ENCODE measurements at regions not wholly inside any gene's neighbourhood (a gene's known extent, or its start where the extent isn't known, plus 50 kb on each side); places are given as distances from the start of the nearest gene placed in this dataset.

GRCh38 chr11:110991661-110992355, 253.7 kb upstream of the POU2AF2 start:
- no peak overlapping the region for H3K9ac ChIP-seq (ENCODE audit: low read depth in 1 of 3, low read length in 3 of 3)
- no peaks in the 10 kb centered on the region for H3K27me3 ChIP-seq (ENCODE audit: control insufficient read depth in 3 of 3, insufficient read depth in 3 of 3, low read length in 3 of 3)
- no peak overlapping the region for H3K4me3 ChIP-seq (ENCODE audit: low read length in 3 of 3)
- H3K36me3 ChIP-seq (ENCODE audit: control insufficient read depth in 3 of 3, insufficient read depth in 3 of 3, low read length in 3 of 3), result no peaks in the 10 kb centered on the region
- H3K4me1 ChIP-seq (ENCODE audit: control insufficient read depth in 3 of 3, insufficient read depth in 3 of 3, low read length in 3 of 3), result peaks cover 0 to 3% (median 0%) of the 10 kb centered on the region in 3 donors
- H3K9me3 ChIP-seq (ENCODE audit: control insufficient read depth in 3 of 3, low read length in 3 of 3), result no peaks in the 10 kb centered on the region
- peak overlapping the region; percentile 10 for H3K27ac ChIP-seq (ENCODE audit: low read depth, low read length)

GRCh38 chr11:110990311-110990710, 255.2 kb upstream of the POU2AF2 start:
- Histone ChIP-seq H3K9me3 (ENCODE audit: control insufficient read depth in 3 of 3, low read length in 3 of 3) (no peaks in the 10 kb centered on the region), H3K27ac (ENCODE audit: low read depth, low read length) (no peak overlapping the region), H3K36me3 (ENCODE audit: control insufficient read depth in 3 of 3, insufficient read depth in 3 of 3, low read length in 3 of 3) (no peaks in the 10 kb centered on the region), H3K4me3 (ENCODE audit: low read length in 3 of 3) (no peak overlapping the region), H3K9ac (ENCODE audit: low read depth in 1 of 3, low read length in 3 of 3) (no peak overlapping the region), H3K4me1 (ENCODE audit: control insufficient read depth in 3 of 3, insufficient read depth in 3 of 3, low read length in 3 of 3) (peaks cover 0 to 3% (median 0%) of the 10 kb centered on the region in 3 donors), H3K27me3 (ENCODE audit: control insufficient read depth in 3 of 3, insufficient read depth in 3 of 3, low read length in 3 of 3) (no peaks in the 10 kb centered on the region)

GRCh38 chr11:110989428-110990133, 255.9 kb upstream of the POU2AF2 start:
- H3K4me3 ChIP-seq (ENCODE audit: low read length in 3 of 3), result no peak overlapping the region
- no peaks in the 10 kb centered on the region for H3K36me3 ChIP-seq (ENCODE audit: control insufficient read depth in 3 of 3, insufficient read depth in 3 of 3, low read length in 3 of 3)
- H3K27ac ChIP-seq (ENCODE audit: low read depth, low read length), result no peak overlapping the region
- no peaks in the 10 kb centered on the region for H3K27me3 ChIP-seq (ENCODE audit: control insufficient read depth in 3 of 3, insufficient read depth in 3 of 3, low read length in 3 of 3)
- no peak overlapping the region for H3K9ac ChIP-seq (ENCODE audit: low read depth in 1 of 3, low read length in 3 of 3)
- peaks cover 0 to 3% (median 0%) of the 10 kb centered on the region in 3 donors for H3K4me1 ChIP-seq (ENCODE audit: control insufficient read depth in 3 of 3, insufficient read depth in 3 of 3, low read length in 3 of 3)
- H3K9me3 ChIP-seq (ENCODE audit: control insufficient read depth in 3 of 3, low read length in 3 of 3), result no peaks in the 10 kb centered on the region

GRCh38 chr11:110988671-110989070, 256.9 kb upstream of the POU2AF2 start:
- Histone ChIP-seq H3K27ac (ENCODE audit: low read depth, low read length) (no peak overlapping the region), H3K9me3 (ENCODE audit: control insufficient read depth in 3 of 3, low read length in 3 of 3) (no peaks in the 10 kb centered on the region), H3K4me1 (ENCODE audit: control insufficient read depth in 3 of 3, insufficient read depth in 3 of 3, low read length in 3 of 3) (peaks cover 0 to 3% (median 0%) of the 10 kb centered on the region in 3 donors)

GRCh38 chr11:110986016-110986415, 259.5 kb upstream of the POU2AF2 start:
- Histone ChIP-seq H3K4me3 (ENCODE audit: low read length in 3 of 3) (no peak overlapping the region), H3K4me1 (ENCODE audit: control insufficient read depth in 3 of 3, insufficient read depth in 3 of 3, low read length in 3 of 3) (peaks cover 0 to 3% (median 0%) of the 10 kb centered on the region in 3 donors), H3K9ac (ENCODE audit: low read depth in 1 of 3, low read length in 3 of 3) (no peak overlapping the region), H3K27ac (ENCODE audit: low read depth, low read length) (no peak overlapping the region), H3K9me3 (ENCODE audit: control insufficient read depth in 3 of 3, low read length in 3 of 3) (no peaks in the 10 kb centered on the region), H3K36me3 (ENCODE audit: control insufficient read depth in 3 of 3, insufficient read depth in 3 of 3, low read length in 3 of 3) (no peaks in the 10 kb centered on the region), H3K27me3 (ENCODE audit: control insufficient read depth in 3 of 3, insufficient read depth in 3 of 3, low read length in 3 of 3) (no peaks in the 10 kb centered on the region)

More at GRCh38 chr11:110988671-110989070, 256.9 kb upstream of the POU2AF2 start:
- Histone ChIP-seq H3K4me3 (ENCODE audit: low read length in 3 of 3) (no peak overlapping the region), H3K27me3 (ENCODE audit: control insufficient read depth in 3 of 3, insufficient read depth in 3 of 3, low read length in 3 of 3) (no peaks in the 10 kb centered on the region), H3K9ac (ENCODE audit: low read depth in 1 of 3, low read length in 3 of 3) (no peak overlapping the region), H3K36me3 (ENCODE audit: control insufficient read depth in 3 of 3, insufficient read depth in 3 of 3, low read length in 3 of 3) (no peaks in the 10 kb centered on the region)

GRCh38 chr11:110985547-110985946, 260.0 kb upstream of the POU2AF2 start:
- no peaks in the 10 kb centered on the region for H3K9me3 ChIP-seq (ENCODE audit: control insufficient read depth in 3 of 3, low read length in 3 of 3)
- no peak overlapping the region for H3K27ac ChIP-seq (ENCODE audit: low read depth, low read length)
- peaks cover 0 to 1% (median 0%) of the 10 kb centered on the region in 3 donors for H3K4me1 ChIP-seq (ENCODE audit: control insufficient read depth in 3 of 3, insufficient read depth in 3 of 3, low read length in 3 of 3)
- H3K4me3 ChIP-seq (ENCODE audit: low read length in 3 of 3), result no peak overlapping the region
- H3K27me3 ChIP-seq (ENCODE audit: control insufficient read depth in 3 of 3, insufficient read depth in 3 of 3, low read length in 3 of 3), result no peaks in the 10 kb centered on the region
- no peaks in the 10 kb centered on the region for H3K36me3 ChIP-seq (ENCODE audit: control insufficient read depth in 3 of 3, insufficient read depth in 3 of 3, low read length in 3 of 3)
- no peak overlapping the region for H3K9ac ChIP-seq (ENCODE audit: low read depth in 1 of 3, low read length in 3 of 3)

GRCh38 chr11:110984693-110985092, 260.8 kb upstream of the POU2AF2 start:
- Histone ChIP-seq H3K36me3 (ENCODE audit: control insufficient read depth in 3 of 3, insufficient read depth in 3 of 3, low read length in 3 of 3) (no peaks in the 10 kb centered on the region), H3K9ac (ENCODE audit: low read depth in 1 of 3, low read length in 3 of 3) (no peak overlapping the region), H3K27me3 (ENCODE audit: control insufficient read depth in 3 of 3, insufficient read depth in 3 of 3, low read length in 3 of 3) (no peaks in the 10 kb centered on the region), H3K9me3 (ENCODE audit: control insufficient read depth in 3 of 3, low read length in 3 of 3) (no peaks in the 10 kb centered on the region), H3K27ac (ENCODE audit: low read depth, low read length) (no peak overlapping the region), H3K4me3 (ENCODE audit: low read length in 3 of 3) (no peak overlapping the region), H3K4me1 (ENCODE audit: control insufficient read depth in 3 of 3, insufficient read depth in 3 of 3, low read length in 3 of 3) (peaks cover 0 to 1% (median 0%) of the 10 kb centered on the region in 3 donors)

GRCh38 chr11:110984147-110984546, 261.4 kb upstream of the POU2AF2 start:
- Histone ChIP-seq H3K9me3 (ENCODE audit: control insufficient read depth in 3 of 3, low read length in 3 of 3) (no peaks in the 10 kb centered on the region), H3K27ac (ENCODE audit: low read depth, low read length) (no peak overlapping the region), H3K4me1 (ENCODE audit: control insufficient read depth in 3 of 3, insufficient read depth in 3 of 3, low read length in 3 of 3) (peaks cover 0 to 3% (median 0%) of the 10 kb centered on the region in 3 donors), H3K9ac (ENCODE audit: low read depth in 1 of 3, low read length in 3 of 3) (no peak overlapping the region), H3K36me3 (ENCODE audit: control insufficient read depth in 3 of 3, insufficient read depth in 3 of 3, low read length in 3 of 3) (no peaks in the 10 kb centered on the region), H3K4me3 (ENCODE audit: low read length in 3 of 3) (no peak overlapping the region), H3K27me3 (ENCODE audit: control insufficient read depth in 3 of 3, insufficient read depth in 3 of 3, low read length in 3 of 3) (no peaks in the 10 kb centered on the region)

- peaks cover 0 to 3% (median 0%) of the 10 kb centered on the region in 3 donors for H3K4me1 ChIP-seq (ENCODE audit: control insufficient read depth in 3 of 3, insufficient read depth in 3 of 3, low read length in 3 of 3)
- no peak overlapping the region for H3K27ac ChIP-seq (ENCODE audit: low read depth, low read length)
- H3K4me3 ChIP-seq (ENCODE audit: low read length in 3 of 3), result no peak overlapping the region
- no peaks in the 10 kb centered on the region for H3K27me3 ChIP-seq (ENCODE audit: control insufficient read depth in 3 of 3, insufficient read depth in 3 of 3, low read length in 3 of 3)
- no peak overlapping the region for H3K9ac ChIP-seq (ENCODE audit: low read depth in 1 of 3, low read length in 3 of 3)
- no peaks in the 10 kb centered on the region for H3K36me3 ChIP-seq (ENCODE audit: control insufficient read depth in 3 of 3, insufficient read depth in 3 of 3, low read length in 3 of 3)
- H3K9me3 ChIP-seq (ENCODE audit: control insufficient read depth in 3 of 3, low read length in 3 of 3), result no peaks in the 10 kb centered on the region
These were observed 263.3 kb upstream of the POU2AF2 start for GRCh38 chr11:110982214-110982613.

- Histone ChIP-seq H3K27me3 (ENCODE audit: control insufficient read depth in 3 of 3, insufficient read depth in 3 of 3, low read length in 3 of 3) (no peaks in the 10 kb centered on the region), H3K9ac (ENCODE audit: low read depth in 1 of 3, low read length in 3 of 3) (no peak overlapping the region), H3K4me3 (ENCODE audit: low read length in 3 of 3) (no peak overlapping the region), H3K4me1 (ENCODE audit: control insufficient read depth in 3 of 3, insufficient read depth in 3 of 3, low read length in 3 of 3) (peaks cover 0 to 3% (median 0%) of the 10 kb centered on the region in 3 donors), H3K36me3 (ENCODE audit: control insufficient read depth in 3 of 3, insufficient read depth in 3 of 3, low read length in 3 of 3) (no peaks in the 10 kb centered on the region), H3K9me3 (ENCODE audit: control insufficient read depth in 3 of 3, low read length in 3 of 3) (no peaks in the 10 kb centered on the region), H3K27ac (ENCODE audit: low read depth, low read length) (no peak overlapping the region)
These were observed 265.8 kb upstream of the POU2AF2 start for GRCh38 chr11:110979696-110980095.
